ENCODE measurements at regions not wholly inside any gene's neighbourhood (a gene's known extent, or its start where the extent isn't known, plus 50 kb on each side); places are given as distances from the start of the nearest gene placed in this dataset.

GRCh38 chr13:104871456-104871855 lies 1664.0 kb downstream of the EFNB2 start:
- no peak for DNase-seq

DNA sequence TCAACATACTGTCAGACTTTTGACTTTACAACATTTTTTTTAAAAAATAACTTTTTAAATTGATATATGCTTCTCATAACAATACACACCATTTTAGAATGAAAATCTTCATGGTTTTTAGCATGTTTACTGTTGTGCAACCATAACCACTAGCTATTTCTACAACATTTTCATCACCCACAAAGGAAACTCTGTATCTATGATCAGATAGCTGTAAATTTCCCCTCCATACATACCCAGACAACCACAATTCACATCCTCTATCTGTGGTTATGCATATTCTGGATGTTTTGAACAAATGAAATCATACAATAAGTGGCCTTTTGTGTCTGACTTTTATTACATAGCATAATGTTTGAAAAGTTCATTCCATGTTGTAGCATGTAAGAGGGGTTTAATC lies 1666.0 kb downstream of the EFNB2 start:
- no peak for DNase-seq

GRCh38 chr13:104868806-104869205 lies 1666.7 kb downstream of the EFNB2 start:
- no peak for DNase-seq

GRCh38 chr13:104855581-104855980 lies 1679.9 kb downstream of the EFNB2 start:
- DNase-seq: no peak

DNA sequence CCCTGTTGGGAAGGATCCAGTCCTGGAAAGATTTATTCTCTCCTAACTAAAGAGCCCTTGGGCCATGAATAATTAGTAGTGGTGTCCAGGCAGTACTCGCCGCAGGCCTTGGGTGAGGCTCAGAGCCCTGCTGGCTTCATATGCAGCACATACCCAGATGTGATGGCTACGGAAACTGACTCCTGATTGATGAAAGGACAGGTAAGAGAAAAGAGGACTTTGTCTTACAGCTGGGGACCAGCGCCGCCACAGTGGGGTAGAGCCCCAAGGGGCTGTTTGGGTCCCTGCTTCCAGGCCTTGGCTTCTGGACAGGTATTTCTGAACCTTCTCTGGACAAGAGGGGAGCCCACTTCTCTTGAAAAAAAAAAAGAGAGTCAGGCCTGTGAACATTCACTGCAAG lies 1680.8 kb downstream of the EFNB2 start:
- no peak for DNase-seq

- no peak for DNase-seq
Measured at GRCh38 chr13:104854007-104854406, 1681.5 kb downstream of the EFNB2 start.

DNA sequence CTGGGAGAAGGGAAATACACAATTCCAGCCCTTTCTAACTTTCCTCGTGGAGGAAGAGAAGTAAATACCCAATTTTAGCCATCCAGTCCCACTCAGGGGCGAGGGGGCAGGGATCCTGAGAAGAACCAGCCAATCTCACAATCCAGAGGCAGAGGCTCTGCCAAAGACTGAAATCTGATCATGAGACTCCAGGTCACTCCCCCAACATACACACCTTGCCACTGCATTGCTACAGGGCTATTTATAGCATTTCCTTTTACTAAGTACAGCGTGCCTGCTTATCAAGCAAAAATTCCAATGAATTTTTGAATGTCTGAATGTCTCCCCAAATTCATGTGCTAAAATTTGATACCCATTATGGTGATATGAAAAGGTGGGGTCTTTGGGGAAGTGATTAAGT lies 1687.5 kb downstream of the EFNB2 start:
- DNase-seq: no peak

GRCh38 chr13:104843401-104843800 lies 1692.1 kb downstream of the EFNB2 start:
- no peak for DNase-seq

DNA sequence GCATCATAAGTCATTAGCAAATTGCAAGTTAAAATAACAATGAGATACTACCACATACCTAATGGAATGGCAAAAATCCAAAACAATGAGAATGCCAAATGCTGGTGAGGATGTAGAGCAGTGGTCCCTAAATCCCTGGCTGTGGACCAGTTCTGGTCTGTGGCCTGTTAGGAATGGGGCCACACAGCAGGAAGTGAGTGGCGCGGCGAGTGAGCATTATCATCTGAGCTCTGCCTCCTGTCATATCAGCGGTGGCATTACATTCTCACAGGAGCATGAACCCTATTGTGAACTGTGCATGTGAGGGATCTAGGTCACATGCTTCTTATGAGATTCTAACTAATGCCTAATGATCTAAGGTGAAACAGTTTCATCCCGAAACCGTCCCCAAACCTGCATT lies 1694.4 kb downstream of the EFNB2 start:
- DNase-seq: no peak

DNA sequence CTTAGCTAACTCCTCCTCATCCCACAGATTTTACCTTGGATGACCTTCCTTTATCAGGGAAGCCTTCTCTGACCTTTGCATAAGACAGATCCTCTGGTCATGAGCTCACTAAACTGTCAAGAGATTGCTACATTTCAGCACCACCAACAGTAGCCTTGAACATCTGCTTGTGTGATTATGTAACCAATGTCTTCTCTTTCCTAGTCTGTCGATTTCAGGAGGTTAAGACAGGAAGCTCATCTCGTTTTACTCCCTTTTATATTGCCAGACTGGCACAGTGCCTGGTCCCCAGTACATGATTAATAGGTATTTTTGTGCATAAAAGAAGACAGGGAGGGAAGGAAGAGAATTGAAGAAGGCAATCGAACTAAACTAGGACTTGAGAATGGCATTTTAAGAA lies 1697.7 kb downstream of the EFNB2 start:
- DNase-seq: no peak

- DNase-seq: no peak
Measured at GRCh38 chr13:104833221-104833620, 1702.2 kb downstream of the EFNB2 start.

DNA sequence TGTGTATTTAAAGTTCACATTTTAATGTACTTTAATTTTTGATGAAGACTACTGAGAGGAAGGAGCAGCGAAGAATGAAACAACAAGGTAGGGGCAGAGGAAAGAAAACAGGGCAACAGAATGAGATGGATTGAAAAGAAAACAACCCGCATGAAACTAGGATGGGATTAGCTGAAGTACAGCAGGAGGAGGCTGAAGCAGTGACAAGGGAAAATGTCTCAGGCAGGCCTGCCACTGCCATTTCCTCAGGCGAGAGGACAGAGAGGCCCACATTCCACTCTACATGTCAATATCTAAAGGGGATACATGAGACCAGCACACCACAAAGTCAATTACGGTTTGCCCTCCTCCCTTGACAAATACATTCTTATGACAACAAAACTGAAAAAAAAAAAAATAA lies 1703.2 kb downstream of the EFNB2 start:
- DNase-seq: no peak

DNA sequence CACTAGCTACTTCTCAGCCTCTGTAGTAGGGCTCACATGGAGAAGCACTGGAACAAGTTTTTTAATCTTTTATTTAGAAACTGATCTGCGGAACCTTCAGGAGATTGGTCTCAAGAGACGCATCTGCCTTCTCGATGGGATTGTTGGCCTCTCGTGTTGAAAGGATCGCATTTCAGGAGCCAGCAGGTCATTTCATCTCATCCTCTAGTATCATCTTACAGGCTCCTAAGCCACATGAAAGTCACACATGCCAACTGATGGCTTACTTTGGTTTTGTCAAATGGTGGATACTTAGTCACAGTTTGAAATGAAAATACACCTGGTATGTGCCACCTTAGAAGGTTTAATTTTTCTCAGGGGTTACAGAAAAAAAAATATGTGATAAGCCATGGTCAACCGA lies 1703.6 kb downstream of the EFNB2 start:
- no peak for DNase-seq

- no peak for DNase-seq
Measured at GRCh38 chr13:104823709-104824108, 1711.8 kb downstream of the EFNB2 start.

- DNase-seq: no peak
Measured at GRCh38 chr13:104823071-104823470, 1712.4 kb downstream of the EFNB2 start.

DNA sequence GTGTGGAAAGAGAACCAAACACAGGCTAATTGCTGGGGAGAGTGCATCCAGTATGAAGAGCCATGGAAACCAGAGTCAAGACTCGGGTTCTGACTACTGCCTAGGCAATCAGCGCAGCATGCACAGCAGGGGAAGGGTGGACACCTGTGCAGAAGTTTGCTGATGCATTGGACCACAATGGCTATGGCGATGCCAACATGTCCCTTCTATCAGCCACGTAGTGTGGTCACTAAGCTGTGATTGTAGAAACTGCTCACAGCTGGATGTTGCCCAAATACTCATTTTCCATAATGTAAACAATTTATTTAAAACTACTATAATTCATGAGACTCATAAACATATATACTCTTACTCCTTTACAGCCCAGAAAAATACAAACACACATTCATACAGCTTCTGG lies 1718.2 kb downstream of the EFNB2 start:
- no peak for DNase-seq

GRCh38 chr13:104816726-104817125 lies 1718.7 kb downstream of the EFNB2 start:
- DNase-seq: no peak

DNA sequence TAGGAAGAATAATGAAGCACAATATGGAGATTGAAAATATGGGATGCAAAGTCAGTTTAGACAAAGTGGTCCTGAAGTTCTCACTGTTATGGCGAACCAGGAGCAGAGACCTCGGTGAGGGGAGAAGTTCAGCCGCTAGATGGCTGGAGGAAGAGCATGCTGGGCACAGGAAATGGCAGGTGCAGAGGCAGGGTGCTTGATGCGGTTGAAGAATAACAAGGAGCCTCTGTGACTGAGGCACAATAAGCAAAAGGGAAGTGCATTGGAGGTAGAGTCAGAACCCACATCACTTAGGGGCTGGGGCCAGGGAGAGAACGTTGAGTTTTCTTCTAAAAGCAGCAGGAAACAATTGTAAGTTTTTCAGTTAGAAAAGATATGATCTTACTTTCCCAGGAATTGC lies 1725.2 kb downstream of the EFNB2 start:
- DNase-seq: no peak

- no peak for DNase-seq
Measured at GRCh38 chr13:104809483-104809882, 1726.0 kb downstream of the EFNB2 start.

DNA sequence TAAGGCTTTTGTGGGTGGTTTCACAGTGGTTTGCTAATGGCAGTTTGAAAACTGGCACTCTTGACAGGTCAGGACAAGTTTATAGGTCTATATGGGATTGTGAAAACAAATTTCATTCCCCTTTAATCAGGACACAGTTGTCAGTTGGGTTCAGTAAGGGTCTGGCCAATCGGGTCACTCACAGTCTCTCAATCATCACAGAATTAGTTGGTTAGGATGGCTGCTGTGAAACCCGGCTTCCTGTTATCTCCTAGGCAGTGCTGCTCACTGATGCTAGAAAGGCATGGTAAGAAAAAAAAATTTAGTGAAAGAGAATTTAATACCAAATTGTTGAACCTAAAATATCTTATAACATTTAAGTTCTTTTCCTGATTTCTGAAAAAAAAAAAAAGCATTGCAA lies 1730.1 kb downstream of the EFNB2 start:
- DNase-seq: no peak

- DNase-seq: no peak
Measured at GRCh38 chr13:104799152-104799551, 1732.9 kb upstream of the SLC10A2 start.

- DNase-seq: no peak
Measured at GRCh38 chr13:104798486-104798885, 1732.3 kb upstream of the SLC10A2 start.

DNA sequence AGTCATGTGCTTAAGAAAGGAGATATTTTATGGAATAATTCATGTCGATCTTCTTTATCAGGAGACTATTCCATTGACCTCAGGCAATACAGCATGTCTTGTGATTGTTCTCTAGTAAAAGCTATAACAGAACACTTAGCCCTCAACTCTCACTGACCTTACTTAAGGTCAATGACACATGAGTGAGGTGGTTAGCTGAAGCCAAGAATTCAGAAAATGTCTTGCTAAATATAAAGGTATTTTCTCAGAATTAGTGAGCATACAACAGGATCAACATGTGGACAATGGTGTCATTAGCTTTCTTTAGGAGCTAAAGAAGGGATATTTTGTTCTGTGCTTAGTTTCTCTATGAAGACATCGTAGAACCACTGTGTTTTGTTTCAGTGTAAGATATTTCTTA lies 1730.4 kb upstream of the SLC10A2 start:
- no peak for DNase-seq

DNA sequence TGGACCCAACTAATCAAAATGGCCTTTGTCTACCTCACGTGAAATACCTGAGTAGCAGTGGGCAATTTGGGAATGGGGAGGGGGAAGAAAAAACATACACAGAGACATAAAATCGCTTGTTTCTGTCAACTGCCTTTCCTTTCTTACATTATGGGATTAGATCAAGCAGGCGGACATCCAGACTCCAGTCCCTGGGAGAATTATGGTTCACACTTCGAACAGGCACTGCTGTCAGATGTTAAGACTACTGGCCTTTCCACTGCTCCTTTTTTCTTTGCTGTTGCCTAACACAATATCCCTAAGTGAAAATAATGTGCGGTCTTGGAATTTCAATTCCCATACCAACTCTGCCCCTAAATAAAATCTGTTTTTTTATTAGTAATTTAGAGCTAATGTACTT lies 1719.7 kb upstream of the SLC10A2 start:
- DNase-seq: no peak

GRCh38 chr13:104784891-104785290 lies 1718.7 kb upstream of the SLC10A2 start:
- DNase-seq: no peak

GRCh38 chr13:104782741-104783140 lies 1716.5 kb upstream of the SLC10A2 start:
- DNase-seq: no peak
